Ectodermal cell (in vitro differentiated cells): ENCODE measurements at regions not wholly inside any gene's neighbourhood (a gene's known extent, or its start where the extent isn't known, plus 50 kb on each side); places are given as distances from the start of the nearest gene placed in this dataset.
"Not testable (repeated sequence)": the region's sequence is repeated elsewhere in the genome, so short reads cannot be mapped to it uniquely, and the experiment has no call there.

Experiments used
- H3K27ac ChIP-seq: 2 replicates; pipeline ENCODE4 v1.7.0; 2013; ENCODE audit warnings: mild to moderate bottlenecking, low read depth, low read length; ENCODE audit not compliant: insufficient read depth, poor library complexity, severe bottlenecking
- H3K27me3 ChIP-seq: 2 replicates; pipeline ENCODE4 v1.7.0; 2013; ENCODE audit warnings: mild to moderate bottlenecking, low read length; ENCODE audit not compliant: insufficient read depth, control insufficient read depth, poor library complexity, severe bottlenecking
- H3K36me3 ChIP-seq: one replicate; pipeline ENCODE4 v1.7.0; 2013; ENCODE audit warnings: low read length; ENCODE audit not compliant: control insufficient read depth, insufficient read depth
- H3K4me1 ChIP-seq: one replicate; pipeline ENCODE4 v1.7.0; 2013; ENCODE audit warnings: low read length; ENCODE audit not compliant: control insufficient read depth, insufficient read depth
- H3K4me3 ChIP-seq: 2 replicates; pipeline ENCODE4 v1.7.0; 2013; ENCODE audit warnings: low read depth, low read length, control low read depth; ENCODE audit not compliant: insufficient read depth
- H3K9me3 ChIP-seq: 2 replicates; pipeline ENCODE4 v1.7.0; 2013; ENCODE audit warnings: mild to moderate bottlenecking, low read length, moderate library complexity; ENCODE audit not compliant: control insufficient read depth
- WGBS, 2 experiments: methylation state at CpG; one replicate each; pipeline ENCODE4 v1.1.7; 2013; ENCODE audit warnings: missing lambda C conversion rate in 2 of 2; 5-methylcytosine and 5-hydroxymethylcytosine counted together

GRCh38 chr1:195745189-195746010, 862.8 kb downstream of the KCNT2 start:
- WGBS, 2 experiments = 90% methylated on average over 1 of the region's 1 CpG

DNA sequence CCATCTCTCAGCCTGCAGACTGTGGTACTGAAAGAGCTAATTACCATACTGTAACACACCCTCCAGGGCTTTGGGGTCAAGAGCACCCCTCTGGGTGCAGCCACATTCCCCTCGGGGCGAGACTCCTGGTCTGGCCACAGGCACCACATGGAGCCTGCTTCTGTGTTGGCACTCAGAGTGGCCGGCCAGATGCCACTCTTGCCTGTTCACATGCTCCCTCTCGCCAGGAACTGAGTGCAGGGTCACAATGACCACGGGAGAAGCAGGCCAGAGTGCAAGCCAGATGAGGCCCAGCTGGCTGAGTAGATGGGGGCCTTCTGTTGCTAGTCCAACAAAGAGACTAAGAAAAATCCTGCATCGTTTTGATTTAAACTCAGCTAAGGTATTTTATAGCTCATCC, 864.0 kb downstream of the KCNT2 start:
- Histone ChIP-seq H3K27me3 (no peaks in the 10 kb centered on the region), H3K4me3 (no peak overlapping the region), H3K9me3 (no peaks in the 10 kb centered on the region), H3K27ac (no peak overlapping the region), H3K36me3 (no peaks in the 10 kb centered on the region), H3K4me1 (no peaks in the 10 kb centered on the region)
- WGBS, 2 experiments = 95 to 97% methylated on average over 5 to 6 of the region's 6 CpGs

More at GRCh38 chr1:195745189-195746010, 862.8 kb downstream of the KCNT2 start:
- no peaks in the 10 kb centered on the region for H3K9me3 ChIP-seq
- H3K27me3 ChIP-seq = no peaks in the 10 kb centered on the region
- no peaks in the 10 kb centered on the region for H3K36me3 ChIP-seq
- H3K27ac ChIP-seq = no peak overlapping the region
- H3K4me1 ChIP-seq = no peaks in the 10 kb centered on the region
- no peak overlapping the region for H3K4me3 ChIP-seq

GRCh38 chr1:195740862-195741261, 867.4 kb downstream of the KCNT2 start:
- Histone ChIP-seq H3K36me3 (no peaks in the 10 kb centered on the region), H3K9me3 (no peaks in the 10 kb centered on the region), H3K4me1 (no peaks in the 10 kb centered on the region), H3K27ac (no peak overlapping the region), H3K4me3 (no peak overlapping the region), H3K27me3 (no peaks in the 10 kb centered on the region)
- 94 to 95% methylated on average over 1 of the region's 1 CpG for WGBS, 2 experiments

DNA sequence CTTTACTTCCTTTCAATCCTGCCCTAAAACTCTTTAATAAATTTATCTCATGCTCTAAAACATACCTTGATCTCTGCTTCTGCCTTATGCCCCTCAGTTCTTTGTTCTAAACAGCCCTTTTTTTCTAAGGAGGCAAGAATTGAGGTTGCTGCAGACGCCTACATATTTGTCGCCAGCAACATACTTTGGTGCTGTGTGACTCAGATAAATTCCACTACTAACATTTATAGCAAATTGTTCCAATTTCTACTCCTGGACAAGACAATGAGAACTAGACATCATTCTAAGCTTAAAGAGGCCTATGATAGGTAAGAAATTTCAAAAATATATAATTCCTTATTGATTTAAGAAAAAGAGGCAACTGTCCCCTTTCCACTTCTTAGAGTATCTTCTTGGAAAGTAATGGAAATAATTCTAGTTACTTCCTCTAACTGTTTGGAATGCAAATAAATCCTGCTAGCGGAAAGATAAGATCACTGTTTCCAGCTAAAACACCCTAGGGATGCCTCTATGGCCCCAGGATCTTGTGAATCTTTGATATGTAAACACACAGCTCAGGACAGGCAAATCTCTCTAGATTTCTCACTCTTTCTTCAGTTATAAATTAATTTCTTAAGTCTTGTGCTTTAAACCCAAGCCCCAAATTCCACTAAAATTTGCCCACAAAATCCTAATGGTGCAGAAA, 869.1 kb downstream of the KCNT2 start:
- Histone ChIP-seq H3K4me1 (no peaks in the 10 kb centered on the region), H3K36me3 (no peaks in the 10 kb centered on the region), H3K9me3 (no peaks in the 10 kb centered on the region), H3K4me3 (no peak overlapping the region), H3K27ac (no peak overlapping the region), H3K27me3 (no peaks in the 10 kb centered on the region)
- WGBS, 2 experiments = 62 to 63% methylated on average over 3 of the region's 3 CpGs

DNA sequence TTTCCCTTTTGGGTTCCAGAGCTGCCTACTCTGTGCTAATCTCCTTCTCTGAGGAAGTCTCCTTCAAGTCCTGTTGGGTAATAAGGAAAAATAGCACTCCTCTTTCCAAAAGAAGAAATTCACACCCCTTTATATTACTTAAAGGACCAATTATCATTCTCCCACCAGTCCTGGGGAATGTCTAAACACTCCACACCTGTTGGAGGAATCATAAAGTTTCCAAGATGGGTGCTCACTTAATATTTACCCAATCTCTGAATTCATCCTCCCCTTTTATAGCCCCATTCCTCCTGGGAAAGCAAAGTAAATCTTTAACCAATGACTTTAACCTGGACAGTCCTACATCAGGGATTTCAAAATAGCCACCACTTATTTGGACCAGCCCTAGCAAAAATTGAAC, 873.1 kb downstream of the KCNT2 start:
- H3K4me3 ChIP-seq = no peak overlapping the region
- H3K27ac ChIP-seq = no peak overlapping the region
- H3K36me3 ChIP-seq = no peaks in the 10 kb centered on the region
- no peaks in the 10 kb centered on the region for H3K9me3 ChIP-seq
- H3K27me3 ChIP-seq = no peaks in the 10 kb centered on the region
- no peaks in the 10 kb centered on the region for H3K4me1 ChIP-seq

DNA sequence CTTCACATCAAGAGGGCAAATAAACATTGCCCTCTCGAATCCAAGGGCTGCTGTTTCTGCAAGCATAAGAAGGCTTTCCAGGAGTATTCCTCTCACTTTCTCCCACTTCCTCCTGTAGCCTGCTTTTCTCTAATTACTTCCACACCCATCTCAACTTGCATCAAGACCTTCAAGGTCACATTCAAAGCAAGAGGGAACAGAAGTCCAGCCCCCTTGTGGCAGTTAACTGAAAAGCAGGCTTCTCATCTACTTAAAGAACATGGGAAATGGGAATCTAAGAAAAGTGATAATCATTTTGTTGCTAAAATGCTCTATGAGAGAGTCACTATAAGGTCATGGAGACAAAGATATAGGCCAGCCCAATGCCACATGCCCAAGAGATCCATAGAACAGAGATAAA, 874.4 kb downstream of the KCNT2 start:
- Histone ChIP-seq H3K9me3 (no peaks in the 10 kb centered on the region), H3K4me3 (no peak overlapping the region), H3K4me1 (no peaks in the 10 kb centered on the region), H3K27me3 (no peaks in the 10 kb centered on the region), H3K36me3 (no peaks in the 10 kb centered on the region), H3K27ac (no peak overlapping the region)
- WGBS, 2 experiments = 89 to 91% methylated on average over 1 of the region's 1 CpG

DNA sequence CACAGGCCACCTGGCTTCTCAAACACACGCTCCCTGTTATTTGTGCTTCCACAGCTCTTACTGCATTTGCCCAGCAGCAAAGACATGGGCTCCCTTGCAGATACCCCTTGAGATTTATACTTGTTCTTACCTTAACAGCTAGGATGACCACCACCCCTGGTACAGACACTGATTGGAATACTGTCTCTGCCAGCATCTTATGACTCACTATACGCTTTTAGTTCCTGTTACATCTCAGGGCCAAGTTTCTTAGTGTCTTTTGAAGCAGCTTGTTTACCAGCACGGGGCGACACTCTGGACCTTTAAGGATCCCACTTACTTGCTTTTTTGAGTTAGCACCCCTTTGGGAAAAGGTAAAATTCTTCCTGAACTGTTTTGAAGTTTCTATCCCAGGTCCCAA, 874.8 kb downstream of the KCNT2 start:
- Histone ChIP-seq H3K9me3 (no peaks in the 10 kb centered on the region), H3K27me3 (no peaks in the 10 kb centered on the region), H3K36me3 (no peaks in the 10 kb centered on the region), H3K4me3 (no peak overlapping the region), H3K27ac (no peak overlapping the region), H3K4me1 (no peaks in the 10 kb centered on the region)
- WGBS, 2 experiments = 71% methylated on average over 4 of the region's 4 CpGs

- 92 to 100% methylated on average over 1 to 2 of the region's 2 CpGs for WGBS, 2 experiments
- H3K9me3 ChIP-seq = no peaks in the 10 kb centered on the region
- H3K4me1 ChIP-seq = no peaks in the 10 kb centered on the region
- no peaks in the 10 kb centered on the region for H3K36me3 ChIP-seq
- no peak overlapping the region for H3K4me3 ChIP-seq
- no peak overlapping the region for H3K27ac ChIP-seq
- H3K27me3 ChIP-seq = no peaks in the 10 kb centered on the region
These were observed 876.9 kb downstream of the KCNT2 start for GRCh38 chr1:195731385-195731784.

DNA sequence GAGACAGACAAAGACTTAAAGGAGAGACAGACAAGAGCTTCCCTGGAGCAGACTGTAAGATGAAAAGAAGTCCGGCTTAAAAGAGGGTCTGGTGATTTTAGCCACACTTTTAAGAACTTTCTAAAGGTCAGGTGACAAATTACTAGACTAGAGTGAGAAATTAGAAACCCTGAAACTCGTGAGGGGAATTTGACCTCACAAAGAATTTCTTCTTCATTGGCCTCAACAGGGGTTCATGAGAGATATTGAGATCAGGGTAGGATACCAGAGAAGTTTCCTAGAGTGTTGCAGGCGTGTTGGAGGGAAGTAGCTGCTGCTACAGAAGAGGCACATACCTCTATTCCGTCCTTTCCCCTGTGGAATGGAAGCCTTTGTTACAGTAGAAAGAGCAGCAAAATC, 884.4 kb downstream of the KCNT2 start:
- Histone ChIP-seq H3K9me3 (no peaks in the 10 kb centered on the region), H3K4me3 (no peak overlapping the region), H3K27ac (no peak overlapping the region), H3K27me3 (no peaks in the 10 kb centered on the region), H3K36me3 (no peaks in the 10 kb centered on the region), H3K4me1 (no peaks in the 10 kb centered on the region)
- WGBS, 2 experiments = 86 to 91% methylated on average over 4 of the region's 4 CpGs

DNA sequence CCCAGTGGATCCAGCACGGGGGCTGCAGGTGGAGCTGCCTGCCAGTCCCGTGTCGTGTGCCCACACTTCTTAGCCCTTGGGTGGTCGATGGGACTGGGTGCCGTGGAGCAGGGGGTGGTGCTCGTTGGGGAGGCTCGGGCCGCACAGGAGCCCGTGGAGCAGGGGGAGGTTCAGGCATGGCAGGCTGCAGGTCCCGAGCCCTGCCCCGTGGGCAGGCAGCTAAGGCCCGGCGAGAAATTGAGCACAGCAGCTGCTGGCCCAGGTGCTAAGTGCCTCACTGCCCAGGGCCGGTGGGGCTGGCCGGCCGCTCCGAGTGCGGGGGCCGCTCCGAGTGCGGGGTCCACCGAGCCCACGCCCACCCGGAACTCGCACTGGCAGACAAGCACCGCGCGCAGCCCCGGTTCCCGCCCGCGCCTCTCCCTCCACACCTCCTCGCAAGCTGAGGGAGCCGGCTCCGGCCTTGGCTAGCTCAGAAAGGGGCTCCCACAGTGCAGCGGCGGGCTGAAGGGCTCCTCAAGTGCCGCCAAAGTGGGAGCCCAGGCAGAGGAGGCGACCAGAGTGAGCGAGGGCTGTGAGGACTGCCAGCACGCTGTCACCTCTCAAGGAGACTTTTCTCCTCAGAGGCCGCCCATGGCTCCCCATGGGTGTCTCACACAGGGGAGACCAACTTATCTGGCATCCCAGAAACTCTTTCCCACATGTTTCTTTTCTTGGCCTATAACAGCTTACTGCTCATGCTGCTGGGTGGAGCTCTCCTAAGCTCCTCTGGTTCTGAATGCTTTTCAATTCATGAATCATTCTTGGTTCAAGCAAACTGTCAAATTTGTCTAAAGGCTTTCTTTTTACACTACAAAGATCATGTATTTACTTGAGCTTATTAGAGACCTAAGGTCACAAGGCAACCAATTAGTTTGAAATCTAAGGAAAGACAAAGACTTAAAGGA, 885.1 kb downstream of the KCNT2 start:
- not testable (repeated sequence) for H3K27ac ChIP-seq, H3K9me3 ChIP-seq, H3K4me3 ChIP-seq, H3K4me1 ChIP-seq, H3K36me3 ChIP-seq, H3K27me3 ChIP-seq
- 94 to 96% methylated on average over 32 to 34 of the region's 42 CpGs for WGBS, 2 experiments
